SK-N-SH (cell line): ENCODE measurements at regions not wholly inside any gene's neighbourhood (a gene's known extent, or its start where the extent isn't known, plus 50 kb on each side); places are given as distances from the start of the nearest gene placed in this dataset.

Experiments used
- CTCF ChIA-PET: fragments of 300-600, 350-600 bp; formaldehyde crosslinking; extraction: SDS; loops from one replicate; lab custom pipeline; 2021; lab: Yijun Ruan, JAX
- POLR2A ChIA-PET: fragments of 350-600 bp; sonication (Branson Sonifier 250); formaldehyde crosslinking; extraction: SDS; loops from one replicate; lab custom pipeline; 2020; ENCODE audit warnings: antibody characterized with exemption, inconsistent platforms; lab: Yijun Ruan, JAX
- DNase-seq: peaks from one replicate; pipeline ENCODE4 v3.0.0; 2012
- H2AFZ ChIP-seq: fragments of 200-600 bp; sonication (generic); 2 replicates; pipeline ENCODE4 v1.8.1; 2016; ENCODE audit warnings: antibody characterized with exemption, mild to moderate bottlenecking, low read depth
- H3F3A ChIP-seq: fragments of 200-600 bp; sonication (generic); replicated peaks from 2 replicates; pipeline ENCODE3; 2016; ENCODE audit warnings: antibody characterized with exemption, mild to moderate bottlenecking; ENCODE audit not compliant: insufficient read depth
- H3K27ac ChIP-seq, 2 experiments: fragments of 200-500 bp in 1 of 2; fragments of 200-600 bp in 1 of 2; sonication (Bioruptor generic) in 1 of 2; sonication (generic), shearing (Covaris generic) in 1 of 2; 2 replicates each; pipeline versions ENCODE4 v1.5.1 to v1.6.1; 2014 to 2016; ENCODE audit warnings: low read depth in 2 of 2, inconsistent platforms in 1 of 2, low read length in 1 of 2, mild to moderate bottlenecking in 1 of 2, mixed read lengths in 1 of 2
- H3K27me3 ChIP-seq: fragments of 200-600 bp; sonication (generic), shearing (Covaris generic); 2 replicates; pipeline ENCODE4 v1.6.1; 2016; ENCODE audit warnings: mixed run types; ENCODE audit not compliant: insufficient read depth
- H3K36me3 ChIP-seq, 2 experiments: fragments of 200-500 bp in 1 of 2; fragments of 200-600 bp in 1 of 2; sonication (Bioruptor generic) in 1 of 2; sonication (generic) in 1 of 2; replicated peaks in 1 of 2; 2 replicates each; pipeline versions ENCODE3 to v1.5.1; 2014 to 2016; ENCODE audit warnings: low read length in 1 of 2, mild to moderate bottlenecking in 1 of 2; ENCODE audit not compliant: insufficient read depth in 2 of 2, control insufficient read depth in 1 of 2
- H3K4me1 ChIP-seq, 2 experiments: fragments of 200-500 bp in 1 of 2; fragments of 200-600 bp in 1 of 2; sonication (Bioruptor generic) in 1 of 2; sonication (generic), shearing (Covaris generic) in 1 of 2; 2 replicates each; pipeline versions ENCODE4 v1.5.1 to v1.6.1; 2014 to 2016; ENCODE audit warnings: low read depth in 1 of 2, low read length in 1 of 2, mixed run types in 1 of 2; ENCODE audit not compliant: insufficient read depth in 2 of 2, control insufficient read depth in 1 of 2
- H3K4me2 ChIP-seq: fragments of 200-600 bp; sonication (generic), shearing (Covaris generic); 2 replicates; pipeline ENCODE4 v1.6.1; 2017; ENCODE audit warnings: mixed run types
- H3K4me3 ChIP-seq, 2 experiments: fragments of 200-500 bp in 1 of 2; fragments of 200-600 bp in 1 of 2; sonication (Bioruptor generic) in 1 of 2; sonication (generic), shearing (Covaris generic) in 1 of 2; 2 replicates each; pipeline versions ENCODE4 v1.5.1 to v1.8.1; 2014 to 2016; ENCODE audit warnings: low read depth in 2 of 2, inconsistent platforms in 1 of 2, low read length in 1 of 2, mild to moderate bottlenecking in 1 of 2, mixed read lengths in 1 of 2, moderate library complexity in 1 of 2
- H3K79me2 ChIP-seq: fragments of 200-600 bp; sonication (generic); 2 replicates; pipeline ENCODE4 v1.8.1; 2017; ENCODE audit warnings: mild to moderate bottlenecking; ENCODE audit not compliant: insufficient read depth
- H3K9ac ChIP-seq: fragments of 200-600 bp; sonication (generic); 2 replicates; pipeline ENCODE4 v1.6.1; 2017; ENCODE audit warnings: mixed run types
- H3K9me2 ChIP-seq: fragments of 200-600 bp; sonication (generic); 2 replicates; pipeline ENCODE4 v1.6.1; 2017; ENCODE audit warnings: mixed run types
- H3K9me3 ChIP-seq: fragments of 200-600 bp; sonication (generic); 2 replicates; pipeline ENCODE4 v1.6.1; 2017; ENCODE audit warnings: mixed run types, mild to moderate bottlenecking, moderate library complexity
- H4K20me1 ChIP-seq: fragments of 200-600 bp; sonication (generic); 2 replicates; pipeline ENCODE4 v1.6.1; 2017; ENCODE audit warnings: mild to moderate bottlenecking, mixed run types; ENCODE audit not compliant: insufficient read depth
- FOXJ3 ChIP-seq: sonication (generic); formaldehyde crosslinking; IDR thresholded peaks from 2 replicates; pipeline ENCODE4 v1.5.1; 2020; ENCODE audit warnings: mild to moderate bottlenecking, missing genetic modification reagents
- GATA2 ChIP-seq: sonication (generic); formaldehyde crosslinking; IDR thresholded peaks from 2 replicates; pipeline ENCODE4 v1.5.0; 2020; ENCODE audit warnings: mild to moderate bottlenecking, missing genetic modification reagents
- JUND ChIP-seq: IDR thresholded peaks from 2 replicates; pipeline ENCODE4 v1.4.0; 2012
- MXI1 ChIP-seq: IDR thresholded peaks from 2 replicates; pipeline ENCODE4 v1.6.1; 2012; ENCODE audit warnings: mild to moderate bottlenecking, low read depth, low read length, improper control_type of control experiment
- NRF1 ChIP-seq: IDR thresholded peaks from 2 replicates; pipeline ENCODE4 v1.6.1; 2012; ENCODE audit warnings: low read depth, mild to moderate bottlenecking, low read length
- POLR2AphosphoS5 ChIP-seq: IDR thresholded peaks from 2 replicates; pipeline ENCODE4 v1.6.1; 2012; ENCODE audit warnings: low read depth, low read length
- RAD21 ChIP-seq: IDR thresholded peaks from 2 replicates; pipeline ENCODE4 v1.6.1; 2012; ENCODE audit warnings: mild to moderate bottlenecking, low read length
- REST ChIP-seq: IDR thresholded peaks from 2 replicates; pipeline ENCODE4 v1.6.1; 2012; ENCODE audit warnings: mild to moderate bottlenecking, low read depth, low read length, moderate library complexity
- RFX5 ChIP-seq: IDR thresholded peaks from 2 replicates; pipeline ENCODE4 v1.6.1; 2012; ENCODE audit warnings: mild to moderate bottlenecking, improper control_type of control experiment, low read length
- RXRA ChIP-seq: IDR thresholded peaks from 2 replicates; pipeline ENCODE4 v1.4.0; 2012; ENCODE audit warnings: low read depth, mild to moderate bottlenecking, borderline replicate concordance
- SMC3 ChIP-seq: IDR thresholded peaks from 2 replicates; pipeline ENCODE4 v1.6.1; 2012; ENCODE audit warnings: low read depth, low read length, improper control_type of control experiment
- TAF1 ChIP-seq: IDR thresholded peaks from 2 replicates; pipeline ENCODE4 v1.6.1; 2012; ENCODE audit warnings: low read depth, mild to moderate bottlenecking, low read length, moderate library complexity, borderline replicate concordance
- USF1 ChIP-seq: IDR thresholded peaks from 2 replicates; pipeline ENCODE4 v1.4.0; 2012; ENCODE audit warnings: low read depth, borderline replicate concordance
- ZBTB33 ChIP-seq: IDR thresholded peaks from 2 replicates; pipeline ENCODE4 v1.4.0; 2012; ENCODE audit warnings: low read depth, borderline replicate concordance
- WGBS: methylation state at CpG from one replicate; pipeline ENCODE4 v1.1.6; 2017; ENCODE audit warnings: low lambda C conversion rate; 5-methylcytosine and 5-hydroxymethylcytosine counted together

GRCh38 chr15:66964791-66965190 is 100.6 kb upstream of the SMAD3 start:
- no peak for TF ChIP-seq ZBTB33
- TF ChIP-seq MXI1 = no peak
- TF ChIP-seq REST = no peak
- no peak for TF ChIP-seq RFX5
- no peak for TF ChIP-seq SMC3
- no peak for TF ChIP-seq TAF1
- no peak for TF ChIP-seq RXRA
- no peak for TF ChIP-seq RAD21
- TF ChIP-seq NRF1 = no peak
- TF ChIP-seq GATA2 (CRISPR knock-in tag) = no peak
- no peak for TF ChIP-seq POLR2AphosphoS5
- no peak for TF ChIP-seq USF1
- no peak for TF ChIP-seq JUND
- TF ChIP-seq FOXJ3 (CRISPR knock-in tag) = no peak
- TF ChIP-seq, all 33 proteins: peak for 0
- Histone ChIP-seq H3K4me1 (no peaks in the 10 kb centered on the region), H3K9ac (no peak overlapping the region)

More at GRCh38 chr15:66964791-66965190, 100.6 kb upstream of the SMAD3 start:
- Histone ChIP-seq H2AFZ (no peak overlapping the region), H3F3A (no peaks in the 10 kb centered on the region), H3K4me3 (no peak overlapping the region), H4K20me1 (no peaks in the 10 kb centered on the region), H3K79me2 (no peaks in the 10 kb centered on the region), H3K4me2 (no peak overlapping the region), H3K9me3 (no peaks in the 10 kb centered on the region), H3K27ac (no peak overlapping the region), H3K36me3 (no peaks in the 10 kb centered on the region), H3K9me2 (no peaks in the 10 kb centered on the region), H3K27me3 (no peaks in the 10 kb centered on the region)
- no peak for DNase-seq
- WGBS = 81% methylated on average over 4 of the region's 9 CpGs
- CTCF ChIA-PET = no interaction called here
- POLR2A ChIA-PET = no interaction called here
